ENCODE measurements at regions not wholly inside any gene's neighbourhood (a gene's known extent, or its start where the extent isn't known, plus 50 kb on each side); places are given as distances from the start of the nearest gene placed in this dataset.

DNA sequence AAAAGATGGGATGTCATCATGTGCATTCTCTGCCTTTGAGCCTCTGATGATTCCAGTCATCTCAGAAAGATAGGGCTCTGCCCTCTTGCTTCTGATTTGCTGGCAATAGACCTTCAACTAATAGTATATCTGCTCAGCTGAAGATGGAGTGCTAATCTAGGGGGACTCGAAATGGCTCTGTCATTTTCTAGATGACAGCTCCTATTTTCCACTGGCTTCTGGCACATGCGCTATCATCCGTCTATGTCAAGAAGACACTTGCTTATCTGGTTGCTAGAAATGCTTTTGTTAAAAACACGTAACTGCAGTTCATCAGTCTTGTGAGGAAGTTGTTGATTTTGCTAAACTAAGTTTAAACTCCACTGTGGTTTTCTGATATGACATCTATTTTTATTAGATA is 265.5 kb upstream of the ZNF608 start:
- ChIA-PET POLR2A (interaction anchor here (0.9 kb wide), 1 partner anchor 264 kb away, joined by 7 read pairs; no protein-coding TSS in a partner anchor), CTCF (no interaction called here)
- Mint-ChIP-seq H3K4me3 (no peak overlapping the region), H3K27ac (peak overlapping the region; percentile 3), H3K36me3 (ENCODE audit: low read depth) (no peaks in the 10 kb centered on the region), H3K4me1 (peaks cover 43% of the 10 kb centered on the region), H3K9me3 (no peaks in the 10 kb centered on the region), H3K27me3 (no peaks in the 10 kb centered on the region)
- DNase-seq, result no peak
- intact Hi-C loops (cut with micrococcal nuclease), result no loop called here
- ATAC-seq (ENCODE audit: low read depth), result peak; percentile 28
- TF ChIP-seq, protein P1, sequence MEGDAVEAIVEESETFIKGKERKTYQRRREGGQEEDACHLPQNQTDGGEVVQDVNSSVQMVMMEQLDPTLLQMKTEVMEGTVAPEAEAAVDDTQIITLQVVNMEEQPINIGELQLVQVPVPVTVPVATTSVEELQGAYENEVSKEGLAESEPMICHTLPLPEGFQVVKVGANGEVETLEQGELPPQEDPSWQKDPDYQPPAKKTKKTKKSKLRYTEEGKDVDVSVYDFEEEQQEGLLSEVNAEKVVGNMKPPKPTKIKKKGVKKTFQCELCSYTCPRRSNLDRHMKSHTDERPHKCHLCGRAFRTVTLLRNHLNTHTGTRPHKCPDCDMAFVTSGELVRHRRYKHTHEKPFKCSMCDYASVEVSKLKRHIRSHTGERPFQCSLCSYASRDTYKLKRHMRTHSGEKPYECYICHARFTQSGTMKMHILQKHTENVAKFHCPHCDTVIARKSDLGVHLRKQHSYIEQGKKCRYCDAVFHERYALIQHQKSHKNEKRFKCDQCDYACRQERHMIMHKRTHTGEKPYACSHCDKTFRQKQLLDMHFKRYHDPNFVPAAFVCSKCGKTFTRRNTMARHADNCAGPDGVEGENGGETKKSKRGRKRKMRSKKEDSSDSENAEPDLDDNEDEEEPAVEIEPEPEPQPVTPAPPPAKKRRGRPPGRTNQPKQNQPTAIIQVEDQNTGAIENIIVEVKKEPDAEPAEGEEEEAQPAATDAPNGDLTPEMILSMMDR (IDR thresholded peaks at IDR 0.05), result no peak

DNA sequence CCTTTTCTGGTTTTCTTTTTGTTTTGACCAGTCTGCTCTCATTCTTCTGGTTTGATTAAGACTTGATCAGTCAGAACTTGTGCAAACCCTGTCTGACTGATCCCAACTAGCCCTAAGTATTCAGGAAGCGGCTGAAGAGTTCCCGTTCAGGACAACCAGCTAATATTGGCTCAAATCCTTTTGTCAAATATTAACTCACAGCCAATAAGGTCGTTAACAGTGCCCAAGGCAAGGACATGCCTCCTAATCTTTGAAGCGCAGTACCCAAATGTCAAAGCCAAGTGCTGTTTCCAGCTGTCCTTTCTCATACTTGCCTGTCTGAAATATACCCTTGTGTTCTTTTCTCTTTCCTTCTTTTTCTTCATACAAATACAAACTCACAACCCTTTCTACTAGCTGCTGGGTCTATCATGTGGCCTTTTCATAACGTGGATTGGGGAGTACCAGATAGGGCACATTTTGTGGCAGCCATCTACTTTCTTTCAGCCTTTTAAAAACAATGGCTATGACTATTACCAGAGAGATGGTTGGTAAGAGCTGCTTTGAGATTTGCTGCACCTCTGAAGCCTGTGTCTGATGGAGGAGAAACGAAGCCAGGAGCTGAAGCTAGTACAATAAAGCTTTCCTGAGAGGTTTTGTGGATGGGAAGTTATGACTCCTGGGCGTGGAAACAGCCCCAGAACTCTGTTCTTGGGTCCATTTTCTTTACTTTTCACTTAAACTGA is 266.4 kb upstream of the ZNF608 start:
- ChIA-PET POLR2A (interaction anchor here (0.5 to 0.6 kb wide), 2 partner anchors 263 to 267 kb away, joined by 3 read pairs; no protein-coding TSS in a partner anchor), CTCF (no interaction called here)
- no peaks in the 10 kb centered on the region for H3K27me3 Mint-ChIP-seq
- intact Hi-C loops (cut with micrococcal nuclease), result no loop called here
- H3K36me3 Mint-ChIP-seq (ENCODE audit: low read depth), result no peaks in the 10 kb centered on the region
- H3K4me3 Mint-ChIP-seq, result no peak overlapping the region
- H3K9me3 Mint-ChIP-seq, result no peaks in the 10 kb centered on the region
- ATAC-seq (ENCODE audit: low read depth) (no peak), DNase-seq (no peak)
- TF ChIP-seq, protein P1 (IDR thresholded peaks at IDR 0.05), result no peak
- no peak overlapping the region for H3K27ac Mint-ChIP-seq
- peaks cover 36% of the 10 kb centered on the region for H3K4me1 Mint-ChIP-seq

DNA sequence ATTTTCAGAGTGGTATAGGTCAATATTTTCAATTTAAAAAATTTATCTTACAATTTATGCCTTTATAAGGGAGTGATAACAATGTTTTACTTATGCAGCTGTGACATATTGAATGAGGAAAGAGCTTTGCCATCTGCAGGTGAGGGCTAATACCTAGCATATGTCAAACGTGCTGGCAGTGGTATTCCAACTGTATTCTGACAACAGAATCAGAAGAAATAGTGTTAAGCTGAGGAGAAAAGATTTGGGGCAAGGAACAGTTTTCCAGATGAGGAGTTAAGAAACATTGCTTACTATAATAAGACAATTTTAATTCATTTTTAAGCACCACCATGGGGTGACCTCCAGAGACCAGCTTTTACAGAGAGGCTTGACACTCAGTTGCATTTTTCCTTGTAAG is 267.8 kb upstream of the ZNF608 start:
- H3K4me1 Mint-ChIP-seq, result peaks cover 27% of the 10 kb centered on the region
- H3K27ac Mint-ChIP-seq, result no peak overlapping the region
- CTCF ChIA-PET, result no interaction called here
- H3K9me3 Mint-ChIP-seq, result no peaks in the 10 kb centered on the region
- DNase-seq, result no peak
- TF ChIP-seq, protein P1 (IDR thresholded peaks at IDR 0.05), result no peak
- POLR2A ChIA-PET, result interaction anchor here (0.6 kb wide), 1 partner anchor 267 kb away, joined by 3 read pairs; no protein-coding TSS in a partner anchor
- no peaks in the 10 kb centered on the region for H3K27me3 Mint-ChIP-seq
- no peaks in the 10 kb centered on the region for H3K36me3 Mint-ChIP-seq (ENCODE audit: low read depth)
- intact Hi-C loops (cut with micrococcal nuclease), result no loop called here
- no peak overlapping the region for H3K4me3 Mint-ChIP-seq
- ATAC-seq (ENCODE audit: low read depth), result no peak

DNA sequence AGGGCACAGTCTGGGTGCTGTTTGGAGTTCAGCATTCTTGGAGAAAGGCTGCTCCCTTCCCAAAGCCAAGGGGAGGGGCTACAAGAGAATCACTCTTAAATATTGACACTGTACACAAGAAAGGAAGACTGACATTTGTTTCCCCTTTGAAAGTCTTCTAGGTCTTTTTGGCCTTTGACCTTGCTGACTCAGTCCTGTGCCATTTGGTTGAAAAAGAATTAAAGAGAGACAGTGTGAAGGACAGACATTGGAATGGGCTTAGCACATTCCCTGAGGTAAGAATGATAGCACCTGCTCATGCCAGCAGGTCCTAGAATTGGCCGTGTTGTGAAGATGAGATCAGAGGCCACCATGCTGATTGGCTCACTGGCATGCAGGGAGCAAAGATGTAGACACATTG is 271.4 kb upstream of the ZNF608 start:
- ChIA-PET CTCF (no interaction called here), POLR2A (interaction anchor here (0.9 kb wide), 1 partner anchor 82 kb away, joined by 3 read pairs; no protein-coding TSS in a partner anchor)
- Mint-ChIP-seq H3K9me3 (no peaks in the 10 kb centered on the region), H3K4me3 (no peak overlapping the region), H3K27me3 (no peaks in the 10 kb centered on the region), H3K27ac (no peak overlapping the region), H3K4me1 (peaks cover 5% of the 10 kb centered on the region), H3K36me3 (ENCODE audit: low read depth) (no peaks in the 10 kb centered on the region)
- intact Hi-C loops (cut with micrococcal nuclease), result no loop called here
- ATAC-seq (ENCODE audit: low read depth) (no peak), DNase-seq (no peak)
- TF ChIP-seq, protein P1 (IDR thresholded peaks at IDR 0.05), result no peak

DNA sequence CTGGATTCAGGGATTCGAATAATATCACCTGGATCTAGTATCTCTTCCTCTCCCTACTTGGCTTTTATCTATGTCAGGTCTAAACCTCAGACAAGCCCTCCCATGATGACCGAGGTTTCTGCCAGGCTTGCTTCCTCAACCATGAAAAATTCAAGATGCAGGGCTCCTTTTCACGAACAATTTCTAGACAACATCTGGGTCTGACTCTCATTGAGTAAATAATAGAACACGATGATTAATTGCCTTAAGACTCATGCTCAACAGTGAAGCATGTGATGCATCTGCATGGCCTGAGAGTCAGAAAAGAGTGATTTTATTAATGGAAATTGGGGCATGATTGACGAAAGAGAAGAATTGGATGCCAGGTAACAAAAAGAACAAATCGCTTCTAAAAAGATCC is 277.2 kb upstream of the ZNF608 start:
- TF ChIP-seq, protein P1 (IDR thresholded peaks at IDR 0.05), result no peak
- H3K9me3 Mint-ChIP-seq, result no peaks in the 10 kb centered on the region
- H3K4me3 Mint-ChIP-seq, result no peak overlapping the region
- no peak for ATAC-seq (ENCODE audit: low read depth)
- H3K27ac Mint-ChIP-seq, result no peak overlapping the region
- peaks cover 6% of the 10 kb centered on the region for H3K4me1 Mint-ChIP-seq
- DNase-seq, result no peak
- H3K27me3 Mint-ChIP-seq, result no peaks in the 10 kb centered on the region
- ChIA-PET CTCF (no interaction called here), POLR2A (no interaction called here)
- H3K36me3 Mint-ChIP-seq (ENCODE audit: low read depth), result no peaks in the 10 kb centered on the region
- intact Hi-C loops (cut with micrococcal nuclease), result no loop called here
